Psoas muscle (tissue), 7 donors: ENCODE measurements at regions not wholly inside any gene's neighbourhood (a gene's known extent, or its start where the extent isn't known, plus 50 kb on each side); places are given as distances from the start of the nearest gene placed in this dataset.

Source experiments
- ATAC-seq, 4 donors: fragments of 200-7000 bp; cut with Tn5 transposase; one replicate each; pipeline ENCODE4 v1.9.1; 2020; ENCODE audit warnings: moderate library complexity in 3 of 4, mild to moderate bottlenecking in 2 of 4
- DNase-seq, 2 donors: peaks; one replicate each; pipeline ENCODE4 v3.0.0-alpha.2; 2020
- H3K27ac ChIP-seq: fragments of 200-600 bp; one replicate; pipeline ENCODE4 v1.8.0; 2022
- H3K27me3 ChIP-seq, 3 donors: fragments of 200-600 bp in 1 of 3; one replicate each; pipeline versions ENCODE4 v1.6.1 to v1.8.0; 2013 to 2022; ENCODE audit warnings: low read length in 2 of 3, mild to moderate bottlenecking in 2 of 3, moderate library complexity in 1 of 3; ENCODE audit not compliant: insufficient read depth in 3 of 3
- H3K36me3 ChIP-seq, 2 donors: fragments of 200-600 bp in 1 of 2; one replicate each; pipeline versions ENCODE4 v1.6.1 to v1.8.0; 2013 to 2022; ENCODE audit warnings: low read depth in 1 of 2, mild to moderate bottlenecking in 1 of 2, moderate library complexity in 1 of 2; ENCODE audit not compliant: insufficient read depth in 1 of 2
- H3K4me1 ChIP-seq: fragments of 200-600 bp; one replicate; pipeline ENCODE4 v1.8.0; 2022
- H3K4me3 ChIP-seq: fragments of 200-600 bp; one replicate; pipeline ENCODE4 v1.8.0; 2022; ENCODE audit warnings: mild to moderate bottlenecking
- H3K9me3 ChIP-seq: fragments of 200-600 bp; one replicate; pipeline ENCODE4 v1.8.0; 2022
- WGBS, 3 donors: extraction: QIAGEN DNeasy Blood & Tissue Kit; methylation state at CpG; one replicate each; pipeline versions ENCODE4 v1.1.6 to v1.1.7; 2013; 5-methylcytosine and 5-hydroxymethylcytosine counted together
- intact Hi-C, 2 donors: fragments of 100-400 bp; cut with DNase I; formaldehyde crosslinking; loops; one replicate each; pipeline versions ENCODE4 v1.11.0 to v1.14.2; 2022
- TF ChIP-seq, protein P1 (sequence below): fragments of 200-600 bp; IDR thresholded peaks from one replicate; pipeline ENCODE4 v1.8.0; 2022; ENCODE audit warnings: antibody characterized with exemption
- donor health status: healthy with polysubstance abuse.
- donor health status: DM: no; HTN: no; CAD: no; lungs with moderate emphysema.
- donor health status: Bipolar disorder and iron deficiency.
- donor health status: healthy.
- donor health status: DM: yes; HTN: yes; CAD: no.
- donor health status: DM: no; HTN: no; CAD: no.
- donor health status: DM: yes; HTN: yes; CAD: no.

- H3K9me3 ChIP-seq = no peaks in the 10 kb centered on the region
- 86 to 94% (median 89%) methylated on average over 1 of the region's 1 CpG for WGBS, 3 donors
- ATAC-seq = no peak
- H3K4me1 ChIP-seq = no peaks in the 10 kb centered on the region
- intact Hi-C loops = no loop called here
- no peak overlapping the region for H3K4me3 ChIP-seq
- DNase-seq = no peak
- TF ChIP-seq, protein P1, sequence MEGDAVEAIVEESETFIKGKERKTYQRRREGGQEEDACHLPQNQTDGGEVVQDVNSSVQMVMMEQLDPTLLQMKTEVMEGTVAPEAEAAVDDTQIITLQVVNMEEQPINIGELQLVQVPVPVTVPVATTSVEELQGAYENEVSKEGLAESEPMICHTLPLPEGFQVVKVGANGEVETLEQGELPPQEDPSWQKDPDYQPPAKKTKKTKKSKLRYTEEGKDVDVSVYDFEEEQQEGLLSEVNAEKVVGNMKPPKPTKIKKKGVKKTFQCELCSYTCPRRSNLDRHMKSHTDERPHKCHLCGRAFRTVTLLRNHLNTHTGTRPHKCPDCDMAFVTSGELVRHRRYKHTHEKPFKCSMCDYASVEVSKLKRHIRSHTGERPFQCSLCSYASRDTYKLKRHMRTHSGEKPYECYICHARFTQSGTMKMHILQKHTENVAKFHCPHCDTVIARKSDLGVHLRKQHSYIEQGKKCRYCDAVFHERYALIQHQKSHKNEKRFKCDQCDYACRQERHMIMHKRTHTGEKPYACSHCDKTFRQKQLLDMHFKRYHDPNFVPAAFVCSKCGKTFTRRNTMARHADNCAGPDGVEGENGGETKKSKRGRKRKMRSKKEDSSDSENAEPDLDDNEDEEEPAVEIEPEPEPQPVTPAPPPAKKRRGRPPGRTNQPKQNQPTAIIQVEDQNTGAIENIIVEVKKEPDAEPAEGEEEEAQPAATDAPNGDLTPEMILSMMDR = no peak
- no peaks in the 10 kb centered on the region for H3K27me3 ChIP-seq
- H3K36me3 ChIP-seq = no peaks in the 10 kb centered on the region
- H3K27ac ChIP-seq = no peak overlapping the region
Observed at GRCh38 chr7:41451826-41452225, 251.1 kb downstream of the INHBA start.

DNA sequence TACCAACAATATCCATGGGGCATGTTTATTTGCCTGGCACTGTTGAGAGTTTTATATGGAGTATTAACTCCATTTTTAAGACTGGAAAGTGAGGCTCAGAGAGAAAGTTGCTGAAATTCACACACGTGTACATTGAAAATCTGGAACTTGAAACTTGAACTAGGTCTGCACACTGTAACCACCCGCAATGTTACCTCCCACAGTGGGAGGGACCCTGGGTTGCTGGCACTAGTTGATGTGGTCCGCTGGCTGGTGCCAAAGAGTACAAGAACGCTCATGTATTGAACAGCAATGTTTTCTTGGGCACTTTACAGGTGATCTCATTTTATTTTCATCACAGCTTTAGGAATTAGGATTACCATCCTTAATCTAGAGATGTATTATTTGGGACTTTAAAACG, 253.2 kb downstream of the INHBA start:
- intact Hi-C loops = no loop called here
- no peaks in the 10 kb centered on the region for H3K36me3 ChIP-seq
- 64 to 72% (median 68%) methylated on average over 5 of the region's 5 CpGs for WGBS, 3 donors
- no peak overlapping the region for H3K27ac ChIP-seq
- H3K4me3 ChIP-seq = no peak overlapping the region
- H3K9me3 ChIP-seq = no peaks in the 10 kb centered on the region
- ATAC-seq (no peak), DNase-seq (no peak)
- H3K4me1 ChIP-seq = no peaks in the 10 kb centered on the region
- H3K27me3 ChIP-seq = no peaks in the 10 kb centered on the region
- TF ChIP-seq, protein P1 = no peak

- DNase-seq (no peak), ATAC-seq (no peak)
- Histone ChIP-seq H3K4me1 (no peaks in the 10 kb centered on the region), H3K4me3 (no peak overlapping the region), H3K9me3 (no peaks in the 10 kb centered on the region), H3K27me3 (no peaks in the 10 kb centered on the region), H3K36me3 (no peaks in the 10 kb centered on the region), H3K27ac (no peak overlapping the region)
- intact Hi-C loops = no loop called here
- TF ChIP-seq, protein P1 = no peak
- WGBS, 3 donors = 26 to 41% (median 32%) methylated on average over 3 of the region's 3 CpGs
Observed at GRCh38 chr7:41449286-41449685, 253.6 kb downstream of the INHBA start.

GRCh38 chr7:41448104-41448503, 254.8 kb downstream of the INHBA start:
- H3K4me3 ChIP-seq = no peak overlapping the region
- no peak for DNase-seq
- peak in 1 of 4 donors; percentile 33 for ATAC-seq
- H3K4me1 ChIP-seq = no peaks in the 10 kb centered on the region
- TF ChIP-seq, protein P1 = no peak
- no peaks in the 10 kb centered on the region for H3K9me3 ChIP-seq
- no peaks in the 10 kb centered on the region for H3K36me3 ChIP-seq
- intact Hi-C loops = no loop called here
- H3K27me3 ChIP-seq = no peaks in the 10 kb centered on the region
- H3K27ac ChIP-seq = no peak overlapping the region

DNA sequence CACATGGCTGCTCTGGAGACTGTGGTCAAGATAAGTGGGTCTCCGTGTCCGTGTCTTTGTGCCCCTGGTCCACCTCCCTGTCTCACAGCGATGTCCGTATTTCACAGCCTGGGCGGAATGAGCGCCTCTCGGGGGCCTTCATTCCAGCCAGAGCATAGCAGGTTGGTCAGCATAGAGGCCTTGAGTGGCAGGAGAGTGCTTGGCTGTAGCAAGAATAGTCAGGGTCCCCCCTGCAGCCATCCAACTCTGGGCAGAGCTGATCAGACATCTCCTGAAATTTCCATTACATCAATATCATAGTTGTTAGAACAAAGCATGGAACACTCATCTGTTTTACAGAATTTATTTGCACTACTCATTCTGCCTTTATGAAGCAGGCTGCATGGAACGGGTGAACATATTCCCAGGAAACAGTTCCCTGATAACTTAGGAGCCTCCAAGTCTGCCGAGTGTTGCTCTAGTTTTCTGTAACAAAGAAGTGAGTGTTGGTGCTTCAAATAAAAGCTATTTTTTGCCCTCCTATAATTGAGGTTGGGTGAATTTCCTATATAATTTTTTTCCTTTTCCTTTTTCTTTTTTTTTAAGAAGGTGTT, 255.3 kb downstream of the INHBA start:
- DNase-seq (no peak), ATAC-seq (no peak)
- intact Hi-C loops = no loop called here
- Histone ChIP-seq H3K4me3 (no peak overlapping the region), H3K27me3 (no peaks in the 10 kb centered on the region), H3K36me3 (no peaks in the 10 kb centered on the region), H3K4me1 (no peaks in the 10 kb centered on the region), H3K9me3 (no peaks in the 10 kb centered on the region), H3K27ac (no peak overlapping the region)
- WGBS, 3 donors = 84 to 88% (median 86%) methylated on average over 9 of the region's 9 CpGs
- TF ChIP-seq, protein P1 = no peak
